ENCODE measurements at regions not wholly inside any gene's neighbourhood (a gene's known extent, or its start where the extent isn't known, plus 50 kb on each side); places are given as distances from the start of the nearest gene placed in this dataset.

DNA sequence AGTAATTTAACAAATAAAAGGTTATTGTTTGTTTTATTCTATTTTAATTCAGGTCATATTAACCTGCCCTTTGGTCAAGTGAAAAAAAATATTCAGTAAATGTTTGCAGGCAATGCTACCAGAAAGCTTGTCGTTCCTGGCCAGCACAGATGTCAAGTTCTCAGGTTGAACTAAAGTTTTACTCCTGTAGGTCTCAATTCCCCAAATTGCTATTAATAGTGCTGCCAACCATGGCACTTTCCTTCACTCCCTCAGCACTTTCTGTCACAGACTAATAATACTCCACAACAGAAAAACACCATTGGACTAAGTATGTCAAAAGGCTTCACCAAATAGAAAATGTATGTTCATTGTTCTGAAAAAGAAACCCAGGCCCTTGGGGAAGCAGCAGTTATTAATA is 79.2 kb upstream of the C4orf54 start:
- TF ChIP-seq, protein P1, sequence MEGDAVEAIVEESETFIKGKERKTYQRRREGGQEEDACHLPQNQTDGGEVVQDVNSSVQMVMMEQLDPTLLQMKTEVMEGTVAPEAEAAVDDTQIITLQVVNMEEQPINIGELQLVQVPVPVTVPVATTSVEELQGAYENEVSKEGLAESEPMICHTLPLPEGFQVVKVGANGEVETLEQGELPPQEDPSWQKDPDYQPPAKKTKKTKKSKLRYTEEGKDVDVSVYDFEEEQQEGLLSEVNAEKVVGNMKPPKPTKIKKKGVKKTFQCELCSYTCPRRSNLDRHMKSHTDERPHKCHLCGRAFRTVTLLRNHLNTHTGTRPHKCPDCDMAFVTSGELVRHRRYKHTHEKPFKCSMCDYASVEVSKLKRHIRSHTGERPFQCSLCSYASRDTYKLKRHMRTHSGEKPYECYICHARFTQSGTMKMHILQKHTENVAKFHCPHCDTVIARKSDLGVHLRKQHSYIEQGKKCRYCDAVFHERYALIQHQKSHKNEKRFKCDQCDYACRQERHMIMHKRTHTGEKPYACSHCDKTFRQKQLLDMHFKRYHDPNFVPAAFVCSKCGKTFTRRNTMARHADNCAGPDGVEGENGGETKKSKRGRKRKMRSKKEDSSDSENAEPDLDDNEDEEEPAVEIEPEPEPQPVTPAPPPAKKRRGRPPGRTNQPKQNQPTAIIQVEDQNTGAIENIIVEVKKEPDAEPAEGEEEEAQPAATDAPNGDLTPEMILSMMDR (conservative IDR thresholded peaks at IDR 0.05): no peak
- TF ChIP-seq ZFX (IDR thresholded peaks at IDR 0.05): no peak

All from C4-2B (cell line).